ENCODE measurements at regions not wholly inside any gene's neighbourhood (a gene's known extent, or its start where the extent isn't known, plus 50 kb on each side); places are given as distances from the start of the nearest gene placed in this dataset.

DNA sequence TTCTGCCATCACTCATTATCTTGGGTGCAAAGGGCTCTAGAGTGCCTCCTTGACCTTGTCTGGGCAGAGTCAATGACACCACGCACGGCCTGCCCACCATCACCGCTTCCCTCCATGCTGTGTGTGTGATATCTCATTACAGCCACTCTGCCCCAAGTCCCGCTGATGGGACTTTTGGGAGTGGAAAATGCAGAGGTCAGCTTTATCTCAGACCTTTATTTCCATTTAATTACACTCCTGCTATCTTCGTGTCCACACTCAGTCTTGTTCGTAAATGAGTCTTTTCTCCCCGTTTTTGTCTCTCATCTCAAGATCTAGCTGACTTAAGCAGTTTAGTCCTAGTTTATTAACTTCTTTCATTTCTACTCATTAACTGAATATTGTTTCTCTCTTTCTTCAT is 226.2 kb downstream of the ICE1 start:
- Histone ChIP-seq H3K18ac (ENCODE audit: insufficient read length, low read depth, low read length) (no peak overlapping the region), H3K56ac (ENCODE audit: insufficient read length, low read depth, low read length) (no peak overlapping the region), H2BK12ac (ENCODE audit: insufficient read length, low read depth, low read length) (no peak overlapping the region), H3K79me1 (ENCODE audit: insufficient read depth, low read depth, low read length, poor library complexity, severe bottlenecking) (no peaks in the 10 kb centered on the region), H3K23ac (ENCODE audit: insufficient read length, low read depth, low read length) (no peak overlapping the region), H3K4me2 (ENCODE audit: insufficient read depth, insufficient read length, low read length) (no peak overlapping the region), H4K8ac (replicated peaks; ENCODE audit: insufficient read length, low read depth, low read length) (no peak overlapping the region), H4K91ac (ENCODE audit: insufficient read length, low read depth, low read length) (no peak overlapping the region), H3K27me3 (ENCODE audit: insufficient read depth, low read length) (no peaks in the 10 kb centered on the region), H2BK120ac (ENCODE audit: low read depth, low read length, poor library complexity, severe bottlenecking) (no peak overlapping the region), H3K9me3 (ENCODE audit: control insufficient read depth, low read depth, low read length) (no peaks in the 10 kb centered on the region), H3K23me2 (ENCODE audit: insufficient read length, low read depth, low read length, poor library complexity, severe bottlenecking) (no peaks in the 10 kb centered on the region), H3K14ac (ENCODE audit: insufficient read depth, low read length) (no peak overlapping the region), H4K20me1 (ENCODE audit: control insufficient read depth, insufficient read depth, insufficient read length) (no peaks in the 10 kb centered on the region), H2BK15ac (ENCODE audit: low read depth, low read length) (no peak overlapping the region), H3K9ac (ENCODE audit: extremely low read depth, insufficient read length, low read length) (no peak overlapping the region), H2AK5ac (ENCODE audit: insufficient read length, low read length) (no peak overlapping the region), H2BK20ac (ENCODE audit: low read depth, low read length, poor library complexity, severe bottlenecking) (no peak overlapping the region), H2AFZ (ENCODE audit: low read length) (no peak overlapping the region), H3K4me1 (ENCODE audit: insufficient read depth, low read length) (no peaks in the 10 kb centered on the region; the same call in 1 of the 2 replicates), H3K4ac (ENCODE audit: low read depth, low read length) (no peak overlapping the region), H3K79me2 (ENCODE audit: insufficient read depth, low read length) (no peaks in the 10 kb centered on the region), H3K27ac (ENCODE audit: insufficient read length, low read depth, low read length) (no peak overlapping the region), H2BK5ac (ENCODE audit: insufficient read length, low read length) (no peak overlapping the region), H4K5ac (ENCODE audit: insufficient read length, low read depth, low read length) (no peak overlapping the region), H3T11ph (ENCODE audit: low read length) (no peak overlapping the region)
- DNase-seq: no peak
- WGBS (ENCODE audit: extremely low coverage, insufficient read length, low lambda C conversion rate): no CpG with 5 or more reads among the region's 7 CpGs
- Mint-ChIP-seq H3K36me3 (ENCODE audit: insufficient read depth in 1 of 3, low read depth in 3 of 3) (no peaks in the 10 kb centered on the region; a peak in 1 of 7 replicates), H3K4me3 (no peak overlapping the region), H3K27me3 (ENCODE audit: low read depth) (no peaks in the 10 kb centered on the region; the same call in 1 of the 2 replicates), H3K4me1 (peaks cover 4 to 13% of the 10 kb centered on the region in 2 experiments; a peak in 3 of 4 replicates), H3K27ac (no peak overlapping the region), H3K9me3 (no peaks in the 10 kb centered on the region; a peak in 2 of 5 replicates)
- TF ChIP-seq, protein P1, sequence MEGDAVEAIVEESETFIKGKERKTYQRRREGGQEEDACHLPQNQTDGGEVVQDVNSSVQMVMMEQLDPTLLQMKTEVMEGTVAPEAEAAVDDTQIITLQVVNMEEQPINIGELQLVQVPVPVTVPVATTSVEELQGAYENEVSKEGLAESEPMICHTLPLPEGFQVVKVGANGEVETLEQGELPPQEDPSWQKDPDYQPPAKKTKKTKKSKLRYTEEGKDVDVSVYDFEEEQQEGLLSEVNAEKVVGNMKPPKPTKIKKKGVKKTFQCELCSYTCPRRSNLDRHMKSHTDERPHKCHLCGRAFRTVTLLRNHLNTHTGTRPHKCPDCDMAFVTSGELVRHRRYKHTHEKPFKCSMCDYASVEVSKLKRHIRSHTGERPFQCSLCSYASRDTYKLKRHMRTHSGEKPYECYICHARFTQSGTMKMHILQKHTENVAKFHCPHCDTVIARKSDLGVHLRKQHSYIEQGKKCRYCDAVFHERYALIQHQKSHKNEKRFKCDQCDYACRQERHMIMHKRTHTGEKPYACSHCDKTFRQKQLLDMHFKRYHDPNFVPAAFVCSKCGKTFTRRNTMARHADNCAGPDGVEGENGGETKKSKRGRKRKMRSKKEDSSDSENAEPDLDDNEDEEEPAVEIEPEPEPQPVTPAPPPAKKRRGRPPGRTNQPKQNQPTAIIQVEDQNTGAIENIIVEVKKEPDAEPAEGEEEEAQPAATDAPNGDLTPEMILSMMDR (conservative IDR thresholded peaks at IDR 0.05): no peak
